ENCODE measurements at regions not wholly inside any gene's neighbourhood (a gene's known extent, or its start where the extent isn't known, plus 50 kb on each side); places are given as distances from the start of the nearest gene placed in this dataset.

GRCh38 chr6:14062345-14063029 is 55.1 kb upstream of the CD83 start:
- TF ChIP-seq EZH2phosphoT487 (IDR thresholded peaks at IDR 0.05; ENCODE audit: unreplicated experiment), result no peak
- TF ChIP-seq CTCF (conservative IDR thresholded peaks at IDR 0.05; ENCODE audit: low read depth in 2 of 2), result no peak
- TF ChIP-seq POLR2AphosphoS5 (IDR thresholded peaks at IDR 0.05; ENCODE audit: low read depth), result no peak
- TF ChIP-seq ZNF331 (CRISPR knock-in tag; IDR thresholded peaks at IDR 0.05; ENCODE audit: low read depth), result no peak
- no peak for TF ChIP-seq EZH2 (IDR thresholded peaks at IDR 0.05; ENCODE audit: low read depth, unreplicated experiment)
- TF ChIP-seq ETS1 (IDR thresholded peaks at IDR 0.05), result no peak
- TF ChIP-seq CREB1 (CRISPR knock-in tag; IDR thresholded peaks at IDR 0.05; ENCODE audit: low read depth), result no peak
- TF ChIP-seq JUNB (IDR thresholded peaks at IDR 0.05; ENCODE audit: unreplicated experiment), result no peak
- no peak for TF ChIP-seq REST (IDR thresholded peaks at IDR 0.05; ENCODE audit: unreplicated experiment)
